Retinal pigment epithelial cell (primary cell): ENCODE measurements at regions not wholly inside any gene's neighbourhood (a gene's known extent, or its start where the extent isn't known, plus 50 kb on each side); places are given as distances from the start of the nearest gene placed in this dataset.

Experiments used
- DNase-seq: peaks from one replicate; pipeline ENCODE4 v3.0.0-alpha.2; 2010; ENCODE audit warnings: low read depth
- H3K4me3 ChIP-seq: 2 replicates; pipeline ENCODE4 v1.5.1; 2011; ENCODE audit warnings: mild to moderate bottlenecking, low read length, control low read depth, moderate library complexity
- TF ChIP-seq, protein P1 (sequence below): conservative IDR thresholded peaks from 2 replicates; pipeline ENCODE4 v1.5.1; 2011; ENCODE audit warnings: low read depth, low read length, control low read depth, inconsistent platforms

DNA sequence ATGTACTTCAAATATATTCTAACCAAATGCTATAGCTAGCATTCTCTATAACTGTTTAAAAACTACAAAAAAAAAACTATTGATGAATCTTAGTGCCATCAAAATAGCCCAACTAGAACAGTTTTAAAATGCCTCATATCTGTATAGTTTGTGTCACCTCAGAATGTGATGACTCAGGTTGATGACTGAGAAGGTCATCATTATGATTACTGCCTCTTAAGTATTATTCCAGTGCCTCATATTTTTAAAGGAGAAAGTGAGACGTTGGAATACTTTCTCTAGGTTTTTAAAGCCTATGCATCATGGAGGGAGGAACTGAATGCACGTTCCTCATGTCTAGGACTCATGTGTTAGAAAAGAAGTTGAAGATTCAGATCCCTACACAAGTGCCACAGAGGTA lies 88.2 kb downstream of the TMA16 start:
- TF ChIP-seq, protein P1, sequence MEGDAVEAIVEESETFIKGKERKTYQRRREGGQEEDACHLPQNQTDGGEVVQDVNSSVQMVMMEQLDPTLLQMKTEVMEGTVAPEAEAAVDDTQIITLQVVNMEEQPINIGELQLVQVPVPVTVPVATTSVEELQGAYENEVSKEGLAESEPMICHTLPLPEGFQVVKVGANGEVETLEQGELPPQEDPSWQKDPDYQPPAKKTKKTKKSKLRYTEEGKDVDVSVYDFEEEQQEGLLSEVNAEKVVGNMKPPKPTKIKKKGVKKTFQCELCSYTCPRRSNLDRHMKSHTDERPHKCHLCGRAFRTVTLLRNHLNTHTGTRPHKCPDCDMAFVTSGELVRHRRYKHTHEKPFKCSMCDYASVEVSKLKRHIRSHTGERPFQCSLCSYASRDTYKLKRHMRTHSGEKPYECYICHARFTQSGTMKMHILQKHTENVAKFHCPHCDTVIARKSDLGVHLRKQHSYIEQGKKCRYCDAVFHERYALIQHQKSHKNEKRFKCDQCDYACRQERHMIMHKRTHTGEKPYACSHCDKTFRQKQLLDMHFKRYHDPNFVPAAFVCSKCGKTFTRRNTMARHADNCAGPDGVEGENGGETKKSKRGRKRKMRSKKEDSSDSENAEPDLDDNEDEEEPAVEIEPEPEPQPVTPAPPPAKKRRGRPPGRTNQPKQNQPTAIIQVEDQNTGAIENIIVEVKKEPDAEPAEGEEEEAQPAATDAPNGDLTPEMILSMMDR = no peak
- H3K4me3 ChIP-seq = no peak overlapping the region
- no peak for DNase-seq

DNA sequence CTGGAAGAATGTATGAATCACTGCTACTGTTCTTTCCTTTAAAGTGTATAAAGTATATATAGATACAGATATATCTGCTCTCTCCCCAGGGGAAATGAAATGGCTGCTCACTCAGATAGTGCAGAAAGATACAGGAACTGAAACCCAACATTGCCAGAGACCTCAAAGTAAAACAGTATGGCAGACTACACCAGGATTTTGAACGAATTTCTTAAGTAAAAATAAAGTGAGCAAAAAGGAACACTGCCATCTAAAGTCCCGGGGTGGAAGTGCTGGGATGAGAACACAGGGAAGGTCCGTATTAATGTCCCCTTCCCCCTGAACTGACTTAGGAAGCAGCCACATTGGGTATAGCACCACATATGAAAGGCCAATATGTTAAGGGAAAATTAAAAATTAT lies 93.4 kb downstream of the TMA16 start:
- TF ChIP-seq, protein P1 = peak; percentile 30
- DNase-seq = no peak
- H3K4me3 ChIP-seq = no peak overlapping the region

DNA sequence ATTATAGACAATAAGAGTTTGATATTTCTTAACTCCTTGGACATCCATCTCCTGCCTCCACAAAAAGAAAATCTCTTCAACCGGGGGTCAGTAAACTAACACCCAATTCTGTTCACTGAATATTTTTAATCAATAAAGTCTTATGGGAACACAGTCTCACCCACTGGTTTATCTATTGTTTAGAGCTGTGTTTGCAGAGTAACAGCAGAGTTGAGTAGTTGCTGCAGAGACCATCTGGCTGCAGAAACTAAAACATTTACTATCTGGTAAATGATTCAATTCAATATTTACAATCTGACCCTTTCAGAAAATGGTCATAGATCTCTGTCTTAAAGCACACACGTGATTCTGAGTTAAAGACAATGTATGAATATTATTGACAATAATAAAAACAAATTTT lies 94.0 kb downstream of the TMA16 start:
- no peak for DNase-seq
- H3K4me3 ChIP-seq = no peak overlapping the region
- TF ChIP-seq, protein P1 = no peak

DNA sequence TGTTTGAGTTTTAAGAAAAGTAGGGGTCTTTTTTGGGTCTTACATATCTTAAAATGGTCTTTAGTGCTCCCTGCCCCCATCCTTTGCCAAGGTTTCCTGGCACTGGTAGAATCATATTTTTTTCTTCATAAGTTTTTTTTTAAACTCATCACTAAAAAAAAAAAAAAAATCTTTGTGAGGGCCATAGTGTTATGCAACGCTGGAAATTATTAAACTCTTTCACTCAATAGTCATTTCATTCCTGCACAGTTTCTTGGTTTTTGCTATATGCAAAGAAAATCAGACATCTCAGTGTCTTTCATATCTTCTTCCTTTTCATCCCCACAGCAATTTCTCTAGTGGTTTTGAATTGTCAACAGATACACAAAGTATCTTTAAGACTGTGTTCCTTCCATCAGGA lies 95.6 kb downstream of the TMA16 start:
- H3K4me3 ChIP-seq = no peak overlapping the region
- no peak for DNase-seq
- TF ChIP-seq, protein P1 = no peak

- TF ChIP-seq, protein P1 = no peak
- no peak for DNase-seq
- H3K4me3 ChIP-seq = no peak overlapping the region
Measured at GRCh38 chr4:163590619-163591264, 96.3 kb downstream of the TMA16 start.

GRCh38 chr4:163591614-163592020 lies 97.1 kb downstream of the TMA16 start:
- H3K4me3 ChIP-seq = no peak overlapping the region
- DNase-seq = no peak
- TF ChIP-seq, protein P1 = no peak

- TF ChIP-seq, protein P1 = no peak
- no peak overlapping the region for H3K4me3 ChIP-seq
- no peak for DNase-seq
Measured at GRCh38 chr4:163592212-163592611, 97.7 kb downstream of the TMA16 start.
